ENCODE measurements at regions not wholly inside any gene's neighbourhood (a gene's known extent, or its start where the extent isn't known, plus 50 kb on each side); places are given as distances from the start of the nearest gene placed in this dataset.
"Not testable (repeated sequence)": the region's sequence is repeated elsewhere in the genome, so short reads cannot be mapped to it uniquely, and the experiment has no call there.

GRCh38 chr2:111596808-111597705 lies 286.9 kb downstream of the ANAPC1 start:
- intact Hi-C loops (cut with micrococcal nuclease); DNase-seq; ATAC-seq: not testable (repeated sequence)

- DNase-seq; intact Hi-C loops (cut with micrococcal nuclease); ATAC-seq: not testable (repeated sequence)
Measured at GRCh38 chr2:111598944-111599343, 285.0 kb downstream of the ANAPC1 start.

GRCh38 chr2:111602259-111602658 lies 281.7 kb downstream of the ANAPC1 start:
- not testable (repeated sequence) for ATAC-seq, DNase-seq

GRCh38 chr2:111605798-111606197 lies 278.2 kb downstream of the ANAPC1 start:
- intact Hi-C loops (cut with micrococcal nuclease); DNase-seq; ATAC-seq: not testable (repeated sequence)

More at GRCh38 chr2:111602259-111602658, 281.7 kb downstream of the ANAPC1 start:
- intact Hi-C loops (cut with micrococcal nuclease) = not testable (repeated sequence)

GRCh38 chr2:111606632-111607031 lies 277.4 kb downstream of the ANAPC1 start:
- ATAC-seq; DNase-seq; intact Hi-C loops (cut with micrococcal nuclease): not testable (repeated sequence)

- peak; percentile 73 for ATAC-seq
- intact Hi-C loops (cut with micrococcal nuclease); DNase-seq: not testable (repeated sequence)
Measured at GRCh38 chr2:111609146-111609844, 274.7 kb downstream of the ANAPC1 start.

GRCh38 chr2:111610035-111610434 lies 274.0 kb downstream of the ANAPC1 start:
- ATAC-seq = not testable (repeated sequence)

GRCh38 chr2:111616651-111617218 lies 267.3 kb downstream of the ANAPC1 start:
- ATAC-seq (no peak), DNase-seq (no peak)
- intact Hi-C loops (cut with micrococcal nuclease) = no loop called here

More at GRCh38 chr2:111610035-111610434, 274.0 kb downstream of the ANAPC1 start:
- intact Hi-C loops (cut with micrococcal nuclease); DNase-seq: not testable (repeated sequence)

- intact Hi-C loops (cut with micrococcal nuclease) = no loop called here
- ATAC-seq (no peak), DNase-seq (no peak)
Measured at GRCh38 chr2:111617299-111618225, 266.4 kb downstream of the ANAPC1 start.

GRCh38 chr2:111618226-111618977 lies 265.6 kb downstream of the ANAPC1 start:
- ATAC-seq (peak; percentile 87), DNase-seq (peak; percentile 65)
- intact Hi-C loops (cut with micrococcal nuclease) = no loop called here

- ATAC-seq (peak; percentile 11), DNase-seq (no peak)
- intact Hi-C loops (cut with micrococcal nuclease) = no loop called here
Measured at GRCh38 chr2:111618978-111619902, 264.8 kb downstream of the ANAPC1 start.

- DNase-seq = no peak
- intact Hi-C loops (cut with micrococcal nuclease) = no loop called here
- no peak for ATAC-seq
Measured at GRCh38 chr2:111620281-111620680, 263.7 kb downstream of the ANAPC1 start.

GRCh38 chr2:111622859-111623258 lies 261.1 kb downstream of the ANAPC1 start:
- no peak for DNase-seq
- intact Hi-C loops (cut with micrococcal nuclease) = no loop called here
- no peak for ATAC-seq

- DNase-seq = no peak
- intact Hi-C loops (cut with micrococcal nuclease) = no loop called here
- no peak for ATAC-seq
Measured at GRCh38 chr2:111623380-111623779, 260.6 kb downstream of the ANAPC1 start.

- DNase-seq (no peak), ATAC-seq (peak; percentile 39)
- intact Hi-C loops (cut with micrococcal nuclease) = no loop called here
Measured at GRCh38 chr2:111624411-111625156, 259.4 kb downstream of the ANAPC1 start.

GRCh38 chr2:111625157-111625537 lies 258.8 kb downstream of the ANAPC1 start:
- ATAC-seq; DNase-seq; intact Hi-C loops (cut with micrococcal nuclease): not testable (repeated sequence)

Data from left ventricle myocardium superior (tissue), 1 donor.